Calu3 (cell line): ENCODE measurements at regions not wholly inside any gene's neighbourhood (a gene's known extent, or its start where the extent isn't known, plus 50 kb on each side); places are given as distances from the start of the nearest gene placed in this dataset.

Source experiments
- BruUV-seq: library from RNA; stranded (reverse); fragments of 400-500 nt; replicated peaks from 2 replicates; lab custom pipeline; 2021; lab: Mats Ljungman, UMichigan
- CTCF ChIA-PET: fragments of 300-600 bp; sonication (Branson Sonifier 250); formaldehyde crosslinking; loops from one replicate; lab custom pipeline; 2022; ENCODE audit warnings: antibody characterized with exemption; lab: Charles Lee
- DNase-seq: peaks from one replicate; pipeline ENCODE4 v3.0.0; 2022
- H3K27ac Mint-ChIP-seq: one replicate; pipeline ENCODE4 v1.8.0; 2022; ENCODE audit warnings: mixed read lengths; ENCODE audit not compliant: unreplicated experiment
- H3K27me3 Mint-ChIP-seq: one replicate; pipeline ENCODE4 v1.8.0; 2022; ENCODE audit warnings: mixed read lengths; ENCODE audit not compliant: unreplicated experiment
- H3K36me3 Mint-ChIP-seq: one replicate; pipeline ENCODE4 v1.8.0; 2022; ENCODE audit warnings: mild to moderate bottlenecking, moderate library complexity, mixed read lengths; ENCODE audit not compliant: insufficient read depth, unreplicated experiment
- H3K4me1 Mint-ChIP-seq: one replicate; pipeline ENCODE4 v1.8.0; 2022; ENCODE audit warnings: mild to moderate bottlenecking, low read depth, mixed read lengths; ENCODE audit not compliant: unreplicated experiment
- H3K4me3 Mint-ChIP-seq: one replicate; pipeline ENCODE4 v1.8.0; 2022; ENCODE audit warnings: mild to moderate bottlenecking, low read depth, moderate library complexity, mixed read lengths; ENCODE audit not compliant: unreplicated experiment
- H3K9me3 Mint-ChIP-seq: one replicate; pipeline ENCODE4 v1.8.0; 2022; ENCODE audit warnings: low read depth, mixed read lengths; ENCODE audit not compliant: unreplicated experiment
- intact Hi-C: fragments of 100-400 bp; cut with micrococcal nuclease; formaldehyde crosslinking; loops from one replicate; pipeline ENCODE4 v1.10.0; 2022; ENCODE audit not compliant: unreplicated experiment
- TF ChIP-seq, protein P1 (sequence below): fragments of 200-600 bp; IDR thresholded peaks from one replicate; pipeline ENCODE4 v1.8.0; 2022; ENCODE audit warnings: antibody characterized with exemption; ENCODE audit not compliant: unreplicated experiment

DNA sequence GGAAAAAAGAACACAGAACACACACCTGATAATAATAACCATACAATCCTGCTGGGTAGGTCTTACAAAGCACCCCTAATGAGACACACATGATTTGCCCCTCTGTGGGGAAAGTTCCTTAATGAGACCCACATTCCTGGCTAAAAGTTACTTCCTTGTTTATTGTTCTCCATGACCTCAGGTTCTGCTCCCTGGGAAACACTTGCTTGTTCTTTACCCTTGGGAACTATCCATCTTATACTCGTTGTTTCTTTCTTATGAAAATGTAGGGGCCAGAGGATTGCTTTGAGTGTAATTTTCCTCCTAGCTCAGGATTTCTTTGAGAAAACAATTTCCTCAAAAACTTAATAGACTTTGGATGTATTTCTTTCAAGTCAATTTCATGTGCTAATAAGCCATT lies 52.1 kb upstream of the PCDH10 start:
- Mint-ChIP-seq H3K4me3 (no peak overlapping the region), H3K27ac (no peak overlapping the region), H3K4me1 (no peaks in the 10 kb centered on the region), H3K9me3 (peaks cover 2% of the 10 kb centered on the region), H3K27me3 (no peaks in the 10 kb centered on the region), H3K36me3 (no peaks in the 10 kb centered on the region)
- DNase-seq: no peak
- no TSS peak for BruUV-seq
- CTCF ChIA-PET: no interaction called here
- TF ChIP-seq, protein P1, sequence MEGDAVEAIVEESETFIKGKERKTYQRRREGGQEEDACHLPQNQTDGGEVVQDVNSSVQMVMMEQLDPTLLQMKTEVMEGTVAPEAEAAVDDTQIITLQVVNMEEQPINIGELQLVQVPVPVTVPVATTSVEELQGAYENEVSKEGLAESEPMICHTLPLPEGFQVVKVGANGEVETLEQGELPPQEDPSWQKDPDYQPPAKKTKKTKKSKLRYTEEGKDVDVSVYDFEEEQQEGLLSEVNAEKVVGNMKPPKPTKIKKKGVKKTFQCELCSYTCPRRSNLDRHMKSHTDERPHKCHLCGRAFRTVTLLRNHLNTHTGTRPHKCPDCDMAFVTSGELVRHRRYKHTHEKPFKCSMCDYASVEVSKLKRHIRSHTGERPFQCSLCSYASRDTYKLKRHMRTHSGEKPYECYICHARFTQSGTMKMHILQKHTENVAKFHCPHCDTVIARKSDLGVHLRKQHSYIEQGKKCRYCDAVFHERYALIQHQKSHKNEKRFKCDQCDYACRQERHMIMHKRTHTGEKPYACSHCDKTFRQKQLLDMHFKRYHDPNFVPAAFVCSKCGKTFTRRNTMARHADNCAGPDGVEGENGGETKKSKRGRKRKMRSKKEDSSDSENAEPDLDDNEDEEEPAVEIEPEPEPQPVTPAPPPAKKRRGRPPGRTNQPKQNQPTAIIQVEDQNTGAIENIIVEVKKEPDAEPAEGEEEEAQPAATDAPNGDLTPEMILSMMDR: no peak
- intact Hi-C loops: no loop called here
